Progenitor cell of endocrine pancreas (in vitro differentiated cells): ENCODE measurements at regions not wholly inside any gene's neighbourhood (a gene's known extent, or its start where the extent isn't known, plus 50 kb on each side); places are given as distances from the start of the nearest gene placed in this dataset.

Source experiments
- DNase-seq: peaks from one replicate; pipeline ENCODE4 v3.0.0; 2021; ENCODE audit warnings: low spot score; ENCODE audit not compliant: unreplicated experiment
- H3K27ac Mint-ChIP-seq: 2 replicates; pipeline ENCODE4 v1.8.0; 2021; ENCODE audit warnings: mild to moderate bottlenecking, moderate library complexity, mixed read lengths
- H3K27me3 Mint-ChIP-seq: 2 replicates; pipeline ENCODE4 v1.8.0; 2021; ENCODE audit warnings: mixed read lengths
- H3K36me3 Mint-ChIP-seq: 2 replicates; pipeline ENCODE4 v1.8.0; 2022; ENCODE audit warnings: mixed read lengths; ENCODE audit not compliant: insufficient read depth
- H3K4me1 Mint-ChIP-seq: 2 replicates; pipeline ENCODE4 v1.8.0; 2021; ENCODE audit warnings: low read depth, mixed read lengths
- H3K4me3 Mint-ChIP-seq: 2 replicates; pipeline ENCODE4 v1.8.0; 2021; ENCODE audit warnings: low read depth, mild to moderate bottlenecking, moderate library complexity, mixed read lengths
- H3K9me3 Mint-ChIP-seq: 2 replicates; pipeline ENCODE4 v1.8.0; 2021; ENCODE audit warnings: low read depth, mixed read lengths
- CTCF ChIP-seq: fragments of 200-600 bp; sonication (generic); IDR thresholded peaks from one replicate; pipeline ENCODE4 v1.5.0; 2021; ENCODE audit warnings: antibody characterized with exemption, mild to moderate bottlenecking; ENCODE audit not compliant: unreplicated experiment

- Mint-ChIP-seq H3K27ac (no peak overlapping the region), H3K4me1 (no peaks in the 10 kb centered on the region), H3K27me3 (peaks cover 25% of the 10 kb centered on the region), H3K4me3 (no peak overlapping the region), H3K36me3 (no peaks in the 10 kb centered on the region), H3K9me3 (no peaks in the 10 kb centered on the region)
- no peak for DNase-seq
- TF ChIP-seq CTCF, result no peak
Observed at GRCh38 chr9:135012166-135012565, 75.3 kb upstream of the OLFM1 start.

GRCh38 chr9:135014311-135015010, 73.0 kb upstream of the OLFM1 start:
- no peak for DNase-seq
- no peaks in the 10 kb centered on the region for H3K36me3 Mint-ChIP-seq
- no peak overlapping the region for H3K27ac Mint-ChIP-seq
- peaks cover 29% of the 10 kb centered on the region for H3K27me3 Mint-ChIP-seq
- no peak overlapping the region for H3K4me3 Mint-ChIP-seq
- H3K9me3 Mint-ChIP-seq, result no peaks in the 10 kb centered on the region
- TF ChIP-seq CTCF, result no peak
- H3K4me1 Mint-ChIP-seq, result no peaks in the 10 kb centered on the region

- no peak overlapping the region for H3K27ac Mint-ChIP-seq
- H3K9me3 Mint-ChIP-seq, result no peaks in the 10 kb centered on the region
- no peak for DNase-seq
- no peak for TF ChIP-seq CTCF
- H3K4me1 Mint-ChIP-seq, result no peaks in the 10 kb centered on the region
- H3K27me3 Mint-ChIP-seq, result peaks cover 35% of the 10 kb centered on the region
- H3K4me3 Mint-ChIP-seq, result no peak overlapping the region
- H3K36me3 Mint-ChIP-seq, result no peaks in the 10 kb centered on the region
Observed at GRCh38 chr9:135015096-135015495, 72.4 kb upstream of the OLFM1 start.

GRCh38 chr9:135015565-135015964, 71.9 kb upstream of the OLFM1 start:
- Mint-ChIP-seq H3K4me1 (no peaks in the 10 kb centered on the region), H3K9me3 (no peaks in the 10 kb centered on the region), H3K27me3 (peaks cover 38% of the 10 kb centered on the region), H3K36me3 (no peaks in the 10 kb centered on the region), H3K27ac (no peak overlapping the region), H3K4me3 (no peak overlapping the region)
- no peak for DNase-seq
- TF ChIP-seq CTCF, result no peak

- peaks cover 38% of the 10 kb centered on the region for H3K27me3 Mint-ChIP-seq
- no peaks in the 10 kb centered on the region for H3K9me3 Mint-ChIP-seq
- no peaks in the 10 kb centered on the region for H3K36me3 Mint-ChIP-seq
- no peak for TF ChIP-seq CTCF
- H3K4me1 Mint-ChIP-seq, result no peaks in the 10 kb centered on the region
- no peak overlapping the region for H3K4me3 Mint-ChIP-seq
- no peak for DNase-seq
- no peak overlapping the region for H3K27ac Mint-ChIP-seq
Observed at GRCh38 chr9:135016037-135016640, 71.3 kb upstream of the OLFM1 start.
